Endothelial cell of umbilical vein (primary cell): ENCODE measurements at regions not wholly inside any gene's neighbourhood (a gene's known extent, or its start where the extent isn't known, plus 50 kb on each side); places are given as distances from the start of the nearest gene placed in this dataset.
"Not testable (repeated sequence)": the region's sequence is repeated elsewhere in the genome, so short reads cannot be mapped to it uniquely, and the experiment has no call there.

Experiments
- BruUV-seq: library from RNA; stranded (reverse); fragments of 400-500 nt; replicated peaks from 2 replicates; lab custom pipeline; 2021; lab: Mats Ljungman, UMichigan
- CTCF ChIA-PET: fragments of 300-600, 350-600 bp; sonication (Branson Sonifier 250); formaldehyde crosslinking; loops from one replicate; lab custom pipeline; 2021; ENCODE audit warnings: antibody characterized with exemption, inconsistent platforms; lab: Charles Lee
- POLR2A ChIA-PET: fragments of 300-600, 350-600 bp; sonication (Branson Sonifier 250); formaldehyde crosslinking; loops from one replicate; lab custom pipeline; 2021; ENCODE audit warnings: antibody characterized with exemption, inconsistent platforms; lab: Charles Lee
- DNase-seq: peaks from one replicate; pipeline ENCODE4 v3.0.0-alpha.2; 2011; ENCODE audit warnings: low read depth, low spot score
- FAIRE-seq: peaks from 2 replicates; lab custom pipeline; 2011; peaks lifted over from hg19 to GRCh38; lab: Jason Lieb, UNC
- H2AFZ ChIP-seq: 2 replicates; pipeline ENCODE4 v1.6.0; 2012; ENCODE audit warnings: low read depth, low read length, control low read depth, inconsistent platforms
- H3K27ac ChIP-seq: 2 replicates; pipeline ENCODE4 v1.5.1; 2011; ENCODE audit warnings: low read depth, mild to moderate bottlenecking, control low read depth, low read length, moderate library complexity; ENCODE audit not compliant: insufficient read depth
- H3K27me3 ChIP-seq, 2 experiments: 2 replicates each; pipeline versions ENCODE4 v1.6.0 to v1.6.1; 2011; ENCODE audit warnings: low read length in 2 of 2, mixed read lengths in 1 of 2; ENCODE audit not compliant: control insufficient read depth in 2 of 2, insufficient read depth in 2 of 2
- H3K36me3 ChIP-seq, 2 experiments: 2 replicates in 1 of 2; 3 replicates in 1 of 2; pipeline ENCODE4 v1.5.1; 2011; ENCODE audit warnings: low read length in 2 of 2, mild to moderate bottlenecking in 1 of 2, moderate library complexity in 1 of 2; ENCODE audit not compliant: control insufficient read depth in 2 of 2, insufficient read depth in 2 of 2; ENCODE audit errors: extremely low read depth in 1 of 2
- H3K4me1 ChIP-seq: 3 replicates; pipeline ENCODE4 v1.5.1; 2011; ENCODE audit warnings: mild to moderate bottlenecking, low read length; ENCODE audit not compliant: control insufficient read depth, insufficient read depth; ENCODE audit errors: extremely low read depth
- H3K4me2 ChIP-seq: 2 replicates; pipeline ENCODE4 v1.6.1; 2011; ENCODE audit warnings: low read length, control low read depth, mixed read lengths; ENCODE audit not compliant: insufficient read depth
- H3K4me3 ChIP-seq, 3 experiments: fragments of 200-600 bp in 1 of 3; sonication (generic), shearing (Covaris generic) in 1 of 3; replicated peaks in 1 of 3; 2 replicates each; pipeline ENCODE4 v1.5.1; 2011 to 2016; ENCODE audit warnings: control low read depth in 3 of 3, low read length in 3 of 3, mild to moderate bottlenecking in 2 of 3, inconsistent platforms in 1 of 3, low read depth in 1 of 3, moderate library complexity in 1 of 3; ENCODE audit not compliant: insufficient read depth in 1 of 3
- H3K79me2 ChIP-seq: 2 replicates; pipeline ENCODE4 v1.6.0; 2012; ENCODE audit warnings: low read length, inconsistent platforms; ENCODE audit not compliant: control insufficient read depth, insufficient read depth
- H3K9ac ChIP-seq: replicated peaks from 2 replicates; pipeline ENCODE3; 2011; ENCODE audit warnings: low read length, control low read depth; ENCODE audit not compliant: insufficient read depth; ENCODE audit errors: extremely low read depth
- H3K9me1 ChIP-seq: replicated peaks from 3 replicates; pipeline ENCODE4 v1.6.0; 2011; ENCODE audit warnings: mild to moderate bottlenecking, low read length; ENCODE audit not compliant: control insufficient read depth, insufficient read depth; ENCODE audit errors: extremely low read depth
- H3K9me3 ChIP-seq: replicated peaks from 2 replicates; pipeline ENCODE4 v1.5.1; 2012; ENCODE audit warnings: low read length, inconsistent platforms; ENCODE audit not compliant: control insufficient read depth, insufficient read depth
- H4K20me1 ChIP-seq: replicated peaks from 2 replicates; pipeline ENCODE3; 2011; ENCODE audit warnings: mild to moderate bottlenecking, low read length; ENCODE audit not compliant: control insufficient read depth, insufficient read depth; ENCODE audit errors: extremely low read depth
- EZH2 ChIP-seq: IDR thresholded peaks from 2 replicates; pipeline ENCODE4 v1.6.1; 2012; ENCODE audit warnings: borderline replicate concordance, low read depth, mild to moderate bottlenecking, moderate library complexity, low read length, inconsistent platforms; ENCODE audit not compliant: severe bottlenecking
- FOS ChIP-seq: IDR thresholded peaks from 2 replicates; pipeline ENCODE4 v1.6.1; 2011; ENCODE audit warnings: mild to moderate bottlenecking, low read length, moderate library complexity, borderline replicate concordance; ENCODE audit not compliant: insufficient read depth
- GATA2 ChIP-seq: IDR thresholded peaks from 2 replicates; pipeline ENCODE4 v1.7.0; 2011; ENCODE audit warnings: low read depth, mild to moderate bottlenecking, moderate library complexity, mixed read lengths, low read length; ENCODE audit not compliant: insufficient read length, insufficient read depth
- JUN ChIP-seq: IDR thresholded peaks from 2 replicates; pipeline ENCODE4 v1.6.1; 2011; ENCODE audit warnings: borderline replicate concordance, low read depth; ENCODE audit not compliant: insufficient read length, insufficient read depth
- POLR2AphosphoS5 ChIP-seq: IDR thresholded peaks from 2 replicates; pipeline ENCODE4 v1.6.1; 2012; ENCODE audit warnings: low read depth, mild to moderate bottlenecking, control low read depth, low read length, moderate library complexity; ENCODE audit not compliant: insufficient read depth
- dilution Hi-C: fragments of 300-500 bp; cut with MboI; formaldehyde crosslinking; loops from one replicate; pipeline ENCODE4 v1.15.0; 2019; ENCODE audit warnings: low sequenced_read_pairs; ENCODE audit not compliant: extremely low pct_ligation_motif_present
- intact Hi-C: fragments of 100-400 bp; cut with micrococcal nuclease; formaldehyde crosslinking; loops from one replicate; pipeline ENCODE4 v1.10.0; 2022

- Histone ChIP-seq H3K9me1 (no peaks in the 10 kb centered on the region), H4K20me1 (no peaks in the 10 kb centered on the region), H3K79me2 (no peaks in the 10 kb centered on the region), H3K27me3 (no peaks in the 10 kb centered on the region), H3K4me2 (peak overlapping the region; percentile 52), H3K27ac (peak overlapping the region; percentile 68), H3K9me3 (no peaks in the 10 kb centered on the region), H3K9ac (no peak overlapping the region), H3K4me3 (no peak overlapping the region), H3K4me1 (peaks cover 11% of the 10 kb centered on the region), H3K36me3 (no peaks in the 10 kb centered on the region), H2AFZ (peak overlapping the region; percentile 56)
- FAIRE-seq (peak; percentile 97), DNase-seq (peak; percentile 72)
- dilution Hi-C loops (no loop called here), intact Hi-C loops (no loop called here)
- peak; percentile 72 for TF ChIP-seq POLR2AphosphoS5
- TF ChIP-seq GATA2: no peak
- TF ChIP-seq FOS: peak; percentile 76
- TF ChIP-seq EZH2: no peak
- peak; percentile 90 for TF ChIP-seq JUN
- BruUV-seq: no TSS peak
- CTCF ChIA-PET: interaction anchor here (0.7 to 0.9 kb wide), 4 partner anchors 8 to 48 kb away, joined by 3 to 5 read pairs (median 4); no protein-coding TSS in a partner anchor
- POLR2A ChIA-PET: no interaction called here
Measured at GRCh38 chr10:71015674-71016073, 127.3 kb upstream of the PCBD1 start.

DNA sequence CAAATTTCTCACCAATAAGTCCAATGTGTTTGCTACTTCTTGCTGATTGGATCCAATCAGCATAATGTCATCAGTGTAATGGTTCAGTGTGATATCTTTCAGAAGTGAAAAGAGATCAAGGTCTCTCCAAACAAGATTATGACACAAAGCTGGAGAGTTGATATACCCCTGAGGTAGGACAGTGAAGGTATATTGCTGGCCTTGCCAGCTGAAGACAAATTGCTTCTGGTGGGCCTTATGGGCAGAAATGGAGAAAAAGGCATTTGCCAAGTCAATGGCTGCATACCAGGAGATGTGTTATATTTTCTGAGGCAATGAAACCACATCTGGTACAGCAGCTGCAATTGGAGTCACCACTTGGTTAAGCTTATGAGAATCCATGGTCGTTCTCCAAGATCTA lies 131.7 kb upstream of the PCBD1 start:
- intact Hi-C loops, H3K27me3 ChIP-seq, H2AFZ ChIP-seq, H3K9me3 ChIP-seq, H3K9ac ChIP-seq, H4K20me1 ChIP-seq, POLR2A ChIA-PET, H3K4me3 ChIP-seq, BruUV-seq, H3K9me1 ChIP-seq, H3K79me2 ChIP-seq, DNase-seq, H3K36me3 ChIP-seq, H3K4me2 ChIP-seq, FAIRE-seq, dilution Hi-C loops, H3K27ac ChIP-seq: not testable (repeated sequence)
- CTCF ChIA-PET: interaction anchor here (1.1 kb wide), 1 partner anchor 68 kb away, joined by 3 read pairs; no protein-coding TSS in a partner anchor
- H3K4me1 ChIP-seq: peaks cover 11% of the 10 kb centered on the region
